GM21723 (cell line): ENCODE measurements at regions not wholly inside any gene's neighbourhood (a gene's known extent, or its start where the extent isn't known, plus 50 kb on each side); places are given as distances from the start of the nearest gene placed in this dataset.

Experiments
- ATAC-seq: cut with Tn5 transposase; IDR thresholded peaks from one replicate; pipeline ENCODE4 v1.9.1; 2021; ENCODE audit warnings: mild to moderate bottlenecking, moderate library complexity; ENCODE audit not compliant: unreplicated experiment

DNA sequence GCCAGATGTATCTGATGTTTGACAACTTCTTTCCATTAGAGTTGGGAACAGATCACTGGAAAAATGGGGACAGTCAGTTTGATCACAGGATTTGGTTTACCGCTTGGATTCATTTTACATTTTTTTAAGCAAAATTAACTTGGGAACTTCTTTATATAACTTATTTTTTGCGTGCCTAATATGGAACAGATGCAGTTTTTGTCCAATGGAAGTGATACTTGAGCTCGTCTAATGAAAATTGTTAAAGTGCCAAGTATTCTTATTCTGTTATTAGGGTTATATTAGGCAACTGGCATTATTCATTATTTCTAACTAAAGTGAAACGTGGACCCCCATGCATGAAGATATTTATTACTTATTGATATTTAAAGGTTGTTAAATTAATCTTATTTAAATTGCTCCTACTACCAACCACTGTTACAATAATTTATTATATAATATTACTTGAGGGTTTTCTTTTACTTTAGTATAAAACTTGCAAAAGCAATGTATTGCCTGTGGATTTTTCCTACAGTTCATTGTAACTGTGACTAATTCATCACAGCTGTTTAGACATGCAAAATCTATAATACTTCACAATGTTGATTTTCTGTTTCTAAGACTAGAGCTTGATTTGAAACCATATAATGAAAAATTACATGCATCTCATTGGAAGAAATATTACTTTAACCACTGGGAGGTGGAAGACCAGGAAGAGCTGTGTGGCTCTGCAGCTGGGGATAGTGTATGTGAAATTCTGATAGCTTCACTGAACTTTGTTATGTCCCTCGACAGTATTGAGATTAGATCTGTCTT, 787.3 kb upstream of the WWC1 start:
- no peak for ATAC-seq

DNA sequence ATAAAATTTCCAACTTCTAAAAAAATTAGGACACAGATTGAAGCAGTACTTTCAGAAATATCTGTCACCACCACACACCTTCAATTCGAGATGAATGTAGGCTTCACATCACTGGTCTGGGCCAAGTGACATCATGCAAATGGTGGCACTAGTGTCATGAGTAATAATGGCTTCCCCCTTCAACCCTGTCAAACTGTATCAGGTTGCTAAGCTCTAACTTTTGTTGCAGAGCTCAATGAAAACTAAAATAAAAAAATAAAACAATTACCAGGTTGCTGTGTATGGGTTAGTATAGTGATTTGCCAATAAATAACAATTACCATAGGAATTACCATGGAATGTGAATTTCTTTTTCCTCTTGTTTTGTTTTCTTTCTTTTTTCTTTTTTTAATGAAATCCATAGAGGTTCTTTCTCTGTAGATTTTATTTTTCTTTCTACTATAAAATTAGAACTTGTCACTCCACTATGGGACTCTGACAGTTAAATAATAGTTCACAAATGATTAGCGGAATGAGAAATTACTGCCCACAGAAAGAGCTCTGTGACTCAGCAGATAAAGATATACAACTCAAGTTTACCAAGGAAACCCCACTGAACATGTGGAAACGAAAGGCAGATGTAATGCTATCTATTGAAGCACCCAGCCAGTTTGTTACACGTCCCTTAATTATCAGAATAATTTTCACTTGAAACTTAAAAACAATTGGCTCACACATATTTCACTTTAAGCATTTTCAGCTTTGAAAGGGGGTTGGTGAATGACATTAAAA, 783.8 kb upstream of the WWC1 start:
- no peak for ATAC-seq

DNA sequence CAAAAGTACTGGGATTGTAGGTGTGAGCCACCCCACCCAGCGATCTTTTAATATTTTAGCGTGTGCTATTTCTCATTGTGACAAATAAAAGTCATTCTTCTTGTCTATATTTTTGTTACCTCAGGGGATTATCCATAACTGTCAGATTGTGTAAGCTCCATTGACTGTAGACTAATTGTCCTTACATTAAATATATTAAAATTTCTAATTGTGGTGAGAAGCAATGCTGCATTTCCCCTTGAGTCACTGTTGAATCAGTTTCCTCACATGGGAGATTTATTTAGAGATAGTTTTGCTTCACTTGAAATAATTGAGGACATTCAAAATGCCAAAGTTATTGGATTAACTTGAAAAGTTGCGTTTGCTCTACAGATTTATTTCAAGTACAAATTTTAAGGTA, 782.4 kb upstream of the WWC1 start:
- ATAC-seq = no peak

DNA sequence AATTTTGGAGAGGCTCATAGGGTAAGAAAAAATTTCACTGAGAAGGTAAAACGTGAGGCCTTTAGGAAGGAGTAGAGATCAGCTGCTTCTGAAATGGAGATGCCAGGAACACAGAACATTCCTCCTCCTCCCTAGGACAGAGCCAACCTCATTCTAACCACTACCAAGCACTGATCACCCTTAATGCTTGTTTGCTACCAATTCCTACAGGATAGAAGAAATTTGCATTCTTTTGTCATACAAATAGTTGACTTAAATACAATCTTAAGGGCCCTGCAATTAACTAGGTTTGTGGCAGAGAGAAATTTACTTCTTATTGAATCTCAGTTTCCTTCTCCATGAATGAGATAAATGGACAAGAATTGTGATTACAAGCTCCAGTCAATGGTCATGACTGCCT, 780.2 kb upstream of the WWC1 start:
- no peak for ATAC-seq

DNA sequence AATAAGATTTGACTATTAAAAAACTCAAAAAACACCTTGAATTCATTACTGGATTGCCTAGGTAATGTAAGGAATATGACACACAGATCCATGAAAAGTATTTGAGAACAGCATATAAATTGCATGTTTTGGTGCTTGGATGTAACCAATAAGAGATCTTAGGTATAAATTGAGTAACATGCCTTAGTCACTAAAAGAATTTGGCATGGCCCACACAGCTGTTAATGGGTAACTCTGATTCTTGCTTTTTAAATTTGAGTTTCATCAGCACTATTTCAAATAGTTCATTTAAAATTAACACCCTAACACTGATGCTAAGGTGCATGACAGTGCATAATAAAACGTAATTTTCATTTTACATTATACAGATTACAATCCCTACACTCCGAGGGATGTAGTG, 779.3 kb upstream of the WWC1 start:
- no peak for ATAC-seq

DNA sequence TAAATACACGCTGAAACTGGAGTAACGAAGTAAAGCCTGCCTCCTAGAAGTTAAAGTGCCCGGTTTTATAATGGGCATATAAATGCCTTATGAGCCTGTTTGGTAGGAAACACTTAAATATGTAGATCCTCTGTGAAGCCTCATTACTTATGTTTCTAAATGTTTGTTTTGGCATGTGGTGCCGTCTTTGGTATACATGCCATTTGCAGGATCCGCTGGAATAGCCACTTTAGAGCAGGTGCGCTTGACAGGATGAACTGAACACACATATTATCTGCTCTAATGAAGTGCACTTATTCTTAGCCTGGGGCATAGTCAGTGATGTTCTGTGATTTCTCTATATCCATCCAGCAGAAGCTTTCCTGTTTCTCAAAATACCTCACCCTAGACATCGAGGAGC, 778.1 kb upstream of the WWC1 start:
- ATAC-seq = no peak

DNA sequence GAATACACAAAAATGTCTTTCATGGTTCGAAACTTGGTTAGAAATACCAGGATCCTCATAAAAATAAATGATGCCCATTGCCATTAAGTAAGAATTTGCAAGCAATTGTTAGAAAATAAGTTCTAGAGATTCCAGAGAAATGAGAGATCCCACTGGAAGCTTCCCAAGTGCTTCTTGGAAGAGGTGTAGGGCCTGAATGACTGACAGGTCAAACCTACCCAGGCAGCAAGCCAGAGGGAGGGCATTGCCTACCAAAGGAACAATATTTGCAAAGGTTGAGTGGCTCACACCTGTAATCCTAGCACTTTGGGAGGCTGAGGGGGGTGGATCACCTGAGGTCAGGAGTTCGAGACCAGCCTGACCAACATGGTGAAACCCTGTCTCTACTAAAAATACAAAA, 777.0 kb upstream of the WWC1 start:
- no peak for ATAC-seq

DNA sequence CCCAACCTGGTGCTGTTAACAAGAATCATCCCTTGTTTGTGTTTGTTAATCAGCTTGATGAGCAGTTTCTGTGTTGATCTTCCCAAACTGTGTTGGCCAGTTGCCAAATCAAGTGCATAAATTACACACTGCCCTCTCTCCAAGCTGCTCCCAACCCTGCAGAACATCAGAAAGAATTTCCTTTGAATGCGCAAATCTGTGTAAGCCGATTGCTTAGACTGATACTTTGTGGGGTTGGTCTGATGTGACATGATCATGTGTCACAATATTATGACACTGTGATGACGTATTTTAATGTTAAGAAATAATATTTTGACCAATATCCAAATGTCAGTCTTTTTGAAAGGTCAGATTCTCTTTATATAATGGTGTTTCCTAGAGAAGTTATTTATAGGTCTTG, 766.4 kb upstream of the WWC1 start:
- no peak for ATAC-seq

DNA sequence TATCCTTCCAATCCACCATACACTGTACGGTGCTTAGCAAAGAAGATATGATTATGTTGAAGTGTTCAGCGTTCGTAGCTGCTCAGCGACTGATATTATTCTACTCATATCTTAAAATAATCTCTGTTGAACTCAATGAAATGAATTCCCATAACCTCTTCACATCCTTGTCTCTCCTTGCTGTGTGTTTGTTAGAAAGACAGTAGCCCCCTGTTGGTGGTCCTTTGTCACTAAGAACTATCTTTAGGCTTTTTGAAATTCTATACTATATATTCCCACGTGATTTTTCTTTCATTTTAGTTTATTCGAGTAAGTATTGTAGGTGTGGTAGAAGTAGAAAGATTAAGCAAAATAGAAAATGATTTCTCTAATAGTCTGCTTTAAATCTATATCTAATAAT, 762.8 kb upstream of the WWC1 start:
- ATAC-seq = no peak

DNA sequence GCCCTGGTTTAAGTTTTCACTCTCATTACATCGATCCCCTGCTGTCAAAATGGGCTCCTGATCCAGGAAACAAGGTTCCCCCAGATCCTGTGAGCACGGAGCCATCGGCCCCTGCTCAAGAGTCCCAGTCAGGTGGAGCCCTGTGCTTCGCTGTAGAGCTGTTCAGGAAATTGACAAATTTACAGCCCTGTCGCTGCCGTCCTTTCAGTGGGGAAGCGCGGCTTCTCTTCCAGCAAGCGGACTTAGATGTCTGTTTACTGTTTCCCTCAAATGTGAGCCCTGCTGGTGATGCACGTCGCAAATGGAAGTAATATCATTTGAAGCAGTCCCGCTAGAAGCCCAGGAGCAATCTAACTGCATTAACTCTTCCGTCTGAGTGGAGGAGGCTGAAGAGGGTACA, 760.9 kb upstream of the WWC1 start:
- ATAC-seq = no peak

DNA sequence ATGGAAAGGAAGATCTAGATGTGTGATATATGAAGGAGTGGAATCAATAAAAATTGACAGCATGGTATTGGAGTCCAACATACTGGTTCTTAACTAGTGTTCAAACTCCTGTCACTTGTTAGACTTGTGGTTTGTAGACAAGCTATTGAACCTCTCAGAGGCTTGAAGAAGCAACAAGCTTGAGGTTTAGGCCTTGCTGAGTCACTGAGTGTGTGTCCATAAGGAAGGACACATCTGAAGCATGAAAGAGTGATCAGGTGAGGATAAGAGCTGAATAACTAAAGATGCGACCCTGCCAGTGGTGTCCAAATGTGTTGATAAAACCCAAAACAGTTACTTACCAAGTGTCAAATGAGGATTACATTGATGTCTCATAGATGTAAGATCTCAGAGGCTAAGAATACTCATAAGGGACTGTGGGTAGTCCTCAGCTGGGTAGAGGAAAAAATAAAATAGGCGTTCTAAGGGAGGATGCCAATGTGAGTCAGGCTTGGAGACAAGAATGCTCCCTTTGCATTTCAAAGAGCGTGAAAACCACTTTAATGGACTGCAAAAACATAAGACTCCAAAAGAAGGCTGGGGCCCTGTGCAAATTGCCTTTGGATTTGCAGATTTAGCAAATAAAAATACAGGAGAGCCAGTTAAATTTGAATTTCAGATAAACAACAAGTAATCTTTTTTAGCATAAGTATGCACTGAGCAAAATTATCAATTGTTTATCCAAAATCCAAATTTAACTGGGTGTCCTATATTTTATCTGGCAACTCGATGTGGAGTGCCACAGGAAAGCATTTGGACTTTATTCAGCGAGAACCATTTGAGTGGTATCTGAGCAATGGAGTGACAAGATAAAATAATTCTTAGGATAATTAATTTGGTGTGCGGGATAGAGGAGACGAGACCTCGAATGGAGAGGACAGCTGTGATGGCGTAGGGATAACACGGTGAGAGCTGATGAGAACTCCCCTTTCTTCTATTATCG, 757.3 kb upstream of the WWC1 start:
- ATAC-seq = no peak

DNA sequence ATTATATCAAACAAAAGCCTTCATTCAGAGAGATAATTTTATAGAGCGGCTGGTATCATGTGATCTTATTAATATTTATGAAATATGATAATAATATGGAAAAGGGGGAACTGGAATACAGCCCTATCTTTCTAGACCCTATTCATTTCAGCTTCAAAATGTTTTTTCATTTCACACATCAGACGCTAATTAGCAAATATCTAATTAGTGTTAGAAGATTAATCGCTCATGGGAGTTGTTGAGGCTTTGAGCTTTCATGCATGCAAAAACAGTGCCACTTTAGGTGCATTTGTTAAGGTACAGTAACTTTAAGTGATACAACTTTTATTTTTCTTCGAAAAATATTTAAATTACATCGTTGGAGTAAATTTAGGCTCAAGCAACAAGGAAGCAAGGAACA, 751.7 kb upstream of the WWC1 start:
- no peak for ATAC-seq

DNA sequence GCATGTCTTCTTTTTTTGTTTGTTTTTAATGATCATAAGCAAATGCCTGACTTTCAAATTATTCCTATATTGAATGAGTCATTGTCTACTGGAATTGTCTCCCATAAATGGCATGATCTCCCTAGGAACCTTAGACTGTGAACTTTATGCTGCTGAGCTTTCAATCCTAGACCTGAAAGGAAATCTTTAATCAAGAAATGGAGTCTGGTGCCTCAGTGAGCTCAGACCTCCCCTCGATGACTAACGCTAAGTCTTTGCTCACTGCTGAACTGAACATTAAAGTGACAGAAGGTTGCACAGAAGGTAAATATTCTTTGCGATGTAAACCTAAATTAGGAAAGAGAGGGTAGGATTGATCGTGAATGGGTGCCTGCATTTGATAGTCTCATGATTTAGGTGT, 745.2 kb upstream of the WWC1 start:
- ATAC-seq = no peak

DNA sequence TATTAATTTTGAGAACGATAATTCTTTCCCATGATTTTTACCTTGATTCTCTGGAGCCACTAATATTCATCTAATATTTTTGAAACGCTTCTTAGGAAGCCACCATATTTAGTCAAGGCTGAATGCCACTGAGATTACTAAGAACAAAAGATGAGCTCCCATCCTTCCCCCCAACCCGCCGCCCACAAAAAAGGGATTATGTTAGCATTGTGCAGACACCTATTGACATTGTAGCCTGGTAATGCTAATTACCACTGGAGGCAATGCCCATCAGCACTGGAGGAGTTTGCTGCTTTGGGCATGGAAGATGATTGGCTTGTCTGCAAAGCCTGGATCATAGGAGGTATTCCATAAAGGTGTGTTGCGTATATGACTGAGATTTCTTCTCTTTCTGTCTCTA, 739.1 kb upstream of the WWC1 start:
- no peak for ATAC-seq

DNA sequence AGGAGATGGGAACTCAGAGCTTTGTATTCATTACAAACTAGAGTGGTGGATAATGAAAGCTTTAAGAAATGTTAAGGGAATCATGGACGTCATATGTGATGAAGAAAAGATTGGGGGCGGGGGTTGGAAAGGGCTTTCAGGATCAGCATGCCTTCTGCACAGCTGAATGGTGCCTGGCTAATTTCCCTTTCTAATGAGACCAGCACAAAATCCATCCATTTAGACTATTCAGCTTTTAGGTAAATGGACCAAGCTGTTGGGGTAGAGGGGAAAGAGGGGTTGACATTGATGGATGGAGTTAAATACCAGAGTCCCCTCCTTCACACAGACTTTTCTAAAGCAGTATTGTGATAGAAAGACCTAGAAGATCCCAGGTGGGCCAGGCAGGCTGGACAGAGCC, 737.9 kb upstream of the WWC1 start:
- no peak for ATAC-seq

DNA sequence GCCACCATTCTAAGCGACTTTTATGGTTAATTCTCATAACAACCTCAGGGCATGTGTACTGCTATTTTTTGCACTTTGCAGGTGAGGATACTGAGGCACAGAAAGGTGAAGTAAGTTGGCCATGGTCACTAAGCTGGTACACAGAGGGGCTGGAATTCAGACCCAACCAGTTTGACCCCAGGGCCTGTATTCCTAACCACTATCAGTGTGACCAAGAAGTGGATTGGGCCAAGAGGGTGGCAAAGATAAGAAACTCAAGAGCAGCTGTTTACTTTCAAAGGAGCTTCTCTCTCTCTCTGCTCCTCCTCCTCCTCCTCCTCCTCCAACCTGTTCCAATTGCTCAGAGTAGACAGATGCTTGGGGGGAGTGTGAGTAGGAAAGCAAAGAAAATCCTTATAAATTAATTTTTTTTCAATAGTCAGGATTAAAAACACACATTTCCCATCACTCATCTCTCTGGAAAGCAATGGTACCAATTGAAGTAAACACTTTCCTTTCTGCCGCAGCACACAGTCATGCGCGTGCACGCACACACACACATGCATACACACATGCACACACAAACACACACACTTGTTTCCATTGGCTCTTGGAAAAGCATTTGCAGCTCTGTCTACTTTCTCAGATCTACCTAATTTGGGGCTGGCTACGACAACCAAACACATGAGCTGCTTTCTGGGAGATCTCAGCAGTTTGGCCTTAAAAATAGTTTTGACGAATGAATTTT, 736.7 kb upstream of the WWC1 start:
- no peak for ATAC-seq

DNA sequence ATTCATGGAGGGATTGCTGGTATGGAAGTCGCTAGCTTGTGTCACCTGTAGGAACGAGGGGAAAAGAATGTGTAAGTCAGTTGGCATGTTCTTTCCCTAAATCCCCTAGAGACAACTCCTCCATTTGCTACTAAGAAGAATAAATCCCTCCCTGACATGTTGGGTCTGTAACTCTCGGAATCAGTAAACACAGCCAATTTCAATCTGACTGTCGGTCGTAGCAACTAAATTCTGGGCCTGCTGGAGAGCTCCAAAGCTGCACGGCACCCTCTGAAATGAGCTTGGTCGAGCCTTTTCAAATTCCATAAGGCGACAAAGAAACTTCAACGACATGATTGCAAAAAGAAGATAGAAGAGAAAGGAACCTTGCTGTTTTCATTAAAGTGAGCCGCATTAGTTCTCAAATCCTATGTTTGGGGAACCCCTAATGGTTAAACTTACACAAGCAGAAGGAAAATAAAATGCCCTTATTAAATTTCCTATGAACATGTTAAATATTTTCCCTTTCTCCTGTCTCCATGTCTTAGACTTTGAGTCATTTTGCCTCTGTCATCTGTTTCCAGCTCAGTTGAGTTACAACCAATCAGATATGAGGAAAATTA, 735.8 kb upstream of the WWC1 start:
- ATAC-seq = no peak

DNA sequence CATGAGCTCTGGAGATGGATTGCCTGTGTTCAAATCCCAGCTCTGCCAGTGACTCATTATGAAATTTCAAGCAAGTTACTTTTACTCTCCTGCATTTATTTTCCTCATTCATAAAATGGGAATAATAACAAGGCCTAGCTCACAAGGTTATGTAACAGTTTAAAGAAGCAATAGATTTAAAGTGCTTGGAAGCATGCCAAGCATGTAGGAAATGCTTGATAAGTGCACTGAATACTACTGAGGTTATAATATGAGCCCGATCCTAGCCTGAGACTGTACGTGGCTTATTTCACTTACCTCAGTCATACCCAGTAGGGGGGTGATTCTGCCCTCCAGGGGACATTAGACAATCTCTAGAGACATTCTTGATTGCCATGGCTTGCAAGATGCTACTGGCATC, 734.1 kb upstream of the WWC1 start:
- no peak for ATAC-seq

DNA sequence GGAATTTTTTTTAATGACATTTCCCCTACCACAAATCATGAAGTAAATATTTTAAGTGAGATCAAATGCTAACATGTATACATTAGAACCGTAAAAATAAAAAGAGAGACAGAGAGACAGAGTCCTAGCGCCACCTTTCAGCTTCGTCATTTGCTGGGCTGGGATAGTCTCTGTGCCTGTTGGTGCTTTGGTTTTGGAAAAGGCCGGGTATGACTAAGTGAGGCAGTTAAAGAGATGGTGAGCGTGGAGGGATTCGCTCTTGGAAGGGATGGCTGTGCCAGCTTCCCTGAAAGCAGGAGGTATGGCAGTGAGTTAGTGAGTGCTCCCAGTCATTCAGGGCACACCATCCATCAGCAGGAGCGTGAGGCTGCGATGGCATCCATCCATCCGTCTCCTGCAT, 729.6 kb upstream of the WWC1 start:
- ATAC-seq = no peak

DNA sequence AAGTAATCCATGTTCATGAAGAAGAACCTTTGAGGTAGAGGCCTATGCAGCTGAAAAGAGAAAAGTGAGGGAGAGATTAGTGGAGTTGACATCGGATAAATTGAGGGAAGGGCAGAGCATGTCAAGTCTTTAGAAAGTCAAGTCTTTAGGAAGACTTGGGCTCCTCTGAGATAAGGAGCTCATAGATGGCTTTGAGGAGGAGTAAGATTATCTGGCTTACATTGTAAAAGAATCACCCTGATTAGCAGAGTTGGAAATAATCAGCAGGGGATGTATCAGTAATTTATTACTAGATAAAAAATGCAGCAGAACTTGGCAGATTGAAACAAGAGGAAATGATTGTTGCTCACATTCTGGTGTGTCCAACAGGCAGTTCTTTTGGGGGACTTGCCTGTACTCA, 727.2 kb upstream of the WWC1 start:
- ATAC-seq = no peak
